Esophagus muscularis mucosa (tissue), 4 donors: ENCODE measurements at regions not wholly inside any gene's neighbourhood (a gene's known extent, or its start where the extent isn't known, plus 50 kb on each side); places are given as distances from the start of the nearest gene placed in this dataset.

ENCODE experiments used
- DNase-seq: peaks from one replicate; pipeline ENCODE4 v3.0.0-alpha.2; 2017; ENCODE audit errors: extremely low spot score
- H3K27ac ChIP-seq, 4 donors: fragments of 200-600 bp; sonication (generic); replicated peaks in 1 of 4; 1 replicate in 3 of 4; 2 replicates in 1 of 4; pipeline ENCODE4 v1.5.1; 2016 to 2019; ENCODE audit warnings: mild to moderate bottlenecking in 1 of 4
- H3K27me3 ChIP-seq, 4 donors: fragments of 200-600 bp; sonication (generic); one replicate each; pipeline versions ENCODE4 v1.5.1 to v1.6.0; 2016 to 2019
- H3K36me3 ChIP-seq, 4 donors: fragments of 200-600 bp; sonication (generic); one replicate each; pipeline ENCODE4 v1.5.1; 2016 to 2019
- H3K4me1 ChIP-seq, 4 donors: fragments of 200-600 bp; sonication (generic); one replicate each; pipeline ENCODE4 v1.5.1; 2016 to 2019
- H3K4me3 ChIP-seq, 4 donors: fragments of 200-600 bp; sonication (generic); 1 replicate in 2 of 4; 2 replicates in 2 of 4; pipeline ENCODE4 v1.5.1; 2016 to 2019; ENCODE audit warnings: mild to moderate bottlenecking in 4 of 4, moderate library complexity in 1 of 4
- H3K9me3 ChIP-seq, 4 donors: fragments of 200-600 bp; sonication (generic); 1 replicate in 3 of 4; 2 replicates in 1 of 4; pipeline ENCODE4 v1.5.1; 2016 to 2019
- CTCF ChIP-seq, 3 experiments: fragments of 200-600 bp in 2 of 3; fragments of 450-650 bp in 1 of 3; sonication (generic) in 2 of 3; IDR thresholded peaks; one replicate each; pipeline ENCODE4 v1.5.1; 2017 to 2019; ENCODE audit warnings: antibody characterized with exemption in 3 of 3, mild to moderate bottlenecking in 2 of 3, moderate library complexity in 1 of 3
- EP300 ChIP-seq: sonication (generic); formaldehyde crosslinking; IDR thresholded peaks from one replicate; pipeline ENCODE4 v1.6.1; 2017; ENCODE audit warnings: antibody characterized with exemption
- POLR2A ChIP-seq: fragments of 450-650 bp; IDR thresholded peaks from one replicate; pipeline ENCODE4 v1.6.1; 2017; ENCODE audit warnings: antibody characterized with exemption, moderate library complexity, mild to moderate bottlenecking, low read depth
- POLR2AphosphoS5 ChIP-seq, 2 donors: sonication (generic); formaldehyde crosslinking; IDR thresholded peaks; one replicate each; pipeline ENCODE4 v1.6.1; 2017; ENCODE audit warnings: antibody characterized with exemption in 2 of 2
- WGBS: methylation state at CpG from one replicate; pipeline ENCODE4 v1.1.5; 2018; 5-methylcytosine and 5-hydroxymethylcytosine counted together
- intact Hi-C: fragments of 100-400 bp; cut with DNase I; formaldehyde crosslinking; loops from one replicate; pipeline ENCODE4 v1.15.1; 2023

GRCh38 chr1:68801440-68801839, 304.6 kb upstream of the DEPDC1 start:
- no peak overlapping the region for H3K27ac ChIP-seq
- WGBS = 74% methylated on average over 5 of the region's 5 CpGs

GRCh38 chr1:68805097-68805641, 308.3 kb upstream of the DEPDC1 start:
- Histone ChIP-seq H3K36me3 (no peaks in the 10 kb centered on the region), H3K27ac (no peak overlapping the region), H3K9me3 (no peaks in the 10 kb centered on the region), H3K27me3 (no peaks in the 10 kb centered on the region), H3K4me3 (no peak overlapping the region), H3K4me1 (no peaks in the 10 kb centered on the region)
- intact Hi-C loops = no loop called here
- no peak for DNase-seq
- 89% methylated on average over 2 of the region's 2 CpGs for WGBS
- no peak for TF ChIP-seq POLR2A
- TF ChIP-seq EP300 = no peak
- no peak for TF ChIP-seq POLR2AphosphoS5 (IDR thresholded peaks at IDR 0.05)
- TF ChIP-seq CTCF (IDR thresholded peaks at IDR 0.05) = no peak

More at GRCh38 chr1:68801440-68801839, 304.6 kb upstream of the DEPDC1 start:
- intact Hi-C loops = no loop called here
- H3K4me3 ChIP-seq = no peak overlapping the region
- no peaks in the 10 kb centered on the region for H3K27me3 ChIP-seq
- H3K9me3 ChIP-seq = no peaks in the 10 kb centered on the region
- no peaks in the 10 kb centered on the region for H3K36me3 ChIP-seq
- no peak for TF ChIP-seq CTCF (IDR thresholded peaks at IDR 0.05)
- TF ChIP-seq EP300 = no peak
- TF ChIP-seq POLR2AphosphoS5 (IDR thresholded peaks at IDR 0.05) = no peak
- no peak for TF ChIP-seq POLR2A
- no peak for DNase-seq
- no peaks in the 10 kb centered on the region for H3K4me1 ChIP-seq

GRCh38 chr1:68808351-68808750, 311.5 kb upstream of the DEPDC1 start:
- 54% methylated on average over 1 of the region's 1 CpG for WGBS
- TF ChIP-seq EP300 = no peak
- no peak for TF ChIP-seq POLR2A
- TF ChIP-seq CTCF (IDR thresholded peaks at IDR 0.05) = no peak
- no peak for TF ChIP-seq POLR2AphosphoS5 (IDR thresholded peaks at IDR 0.05)
- H3K36me3 ChIP-seq = no peaks in the 10 kb centered on the region
- no peak for DNase-seq
- no peak overlapping the region for H3K4me3 ChIP-seq
- H3K4me1 ChIP-seq = no peaks in the 10 kb centered on the region
- intact Hi-C loops = no loop called here
- H3K27me3 ChIP-seq = no peaks in the 10 kb centered on the region
- no peaks in the 10 kb centered on the region for H3K9me3 ChIP-seq
- H3K27ac ChIP-seq = no peak overlapping the region

- Histone ChIP-seq H3K4me1 (no peaks in the 10 kb centered on the region), H3K9me3 (no peaks in the 10 kb centered on the region), H3K36me3 (no peaks in the 10 kb centered on the region), H3K27ac (no peak overlapping the region), H3K4me3 (no peak overlapping the region), H3K27me3 (no peaks in the 10 kb centered on the region)
- intact Hi-C loops = no loop called here
- WGBS = 91% methylated on average over 5 of the region's 5 CpGs
- TF ChIP-seq EP300 (no peak), POLR2A (no peak), CTCF (IDR thresholded peaks at IDR 0.05) (no peak), POLR2AphosphoS5 (IDR thresholded peaks at IDR 0.05) (no peak)
- no peak for DNase-seq
These were observed 314.9 kb upstream of the DEPDC1 start for GRCh38 chr1:68811806-68812205.

GRCh38 chr1:68812333-68812732, 315.5 kb upstream of the DEPDC1 start:
- Histone ChIP-seq H3K4me3 (no peak overlapping the region), H3K36me3 (no peaks in the 10 kb centered on the region), H3K9me3 (no peaks in the 10 kb centered on the region), H3K27ac (no peak overlapping the region), H3K27me3 (no peaks in the 10 kb centered on the region), H3K4me1 (no peaks in the 10 kb centered on the region)
- TF ChIP-seq EP300 (no peak), POLR2AphosphoS5 (IDR thresholded peaks at IDR 0.05) (no peak), POLR2A (no peak), CTCF (IDR thresholded peaks at IDR 0.05) (no peak)
- 86% methylated on average over 1 of the region's 1 CpG for WGBS
- intact Hi-C loops = no loop called here
- DNase-seq = no peak
